ENCODE measurements at regions not wholly inside any gene's neighbourhood (a gene's known extent, or its start where the extent isn't known, plus 50 kb on each side); places are given as distances from the start of the nearest gene placed in this dataset.

DNA sequence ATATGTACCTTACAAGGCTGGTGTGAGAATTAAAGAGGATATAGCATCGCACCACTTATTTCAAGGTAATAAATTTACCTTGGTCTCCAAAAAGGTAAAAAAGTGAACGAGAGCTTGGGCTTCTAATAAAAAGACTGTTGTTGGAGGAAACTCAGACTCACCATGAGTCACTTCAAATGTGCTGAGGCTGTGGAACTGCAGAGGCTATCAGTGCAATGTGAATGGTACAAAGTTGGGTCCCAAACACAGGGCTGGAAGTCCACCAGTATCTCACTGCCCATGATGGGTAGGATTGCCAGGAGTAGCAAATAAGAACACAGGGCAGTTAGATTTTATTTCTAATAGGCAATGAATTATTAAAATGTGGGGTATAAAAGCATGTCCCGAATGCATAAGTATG, 200.6 kb downstream of the MAFB start:
- DNase-seq: no peak

DNA sequence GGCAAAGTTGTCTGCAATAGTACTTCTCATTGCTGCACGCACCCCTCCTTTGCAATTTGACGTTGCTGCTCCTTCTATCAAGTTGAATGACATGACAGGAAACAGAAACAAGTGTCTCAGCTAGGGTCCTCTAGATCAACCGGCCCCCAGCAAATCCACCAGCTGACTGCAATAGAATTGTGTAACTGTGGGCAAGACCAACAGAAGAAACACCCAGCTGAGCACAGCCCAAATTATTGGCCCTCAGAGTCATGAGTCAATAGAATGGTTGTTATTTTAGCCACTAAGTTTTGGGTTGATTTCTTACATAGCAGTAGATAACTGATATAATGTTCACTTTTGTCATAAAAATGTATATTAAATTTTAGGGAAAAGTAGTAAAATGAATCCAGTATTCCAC, 202.7 kb downstream of the MAFB start:
- DNase-seq: no peak

DNA sequence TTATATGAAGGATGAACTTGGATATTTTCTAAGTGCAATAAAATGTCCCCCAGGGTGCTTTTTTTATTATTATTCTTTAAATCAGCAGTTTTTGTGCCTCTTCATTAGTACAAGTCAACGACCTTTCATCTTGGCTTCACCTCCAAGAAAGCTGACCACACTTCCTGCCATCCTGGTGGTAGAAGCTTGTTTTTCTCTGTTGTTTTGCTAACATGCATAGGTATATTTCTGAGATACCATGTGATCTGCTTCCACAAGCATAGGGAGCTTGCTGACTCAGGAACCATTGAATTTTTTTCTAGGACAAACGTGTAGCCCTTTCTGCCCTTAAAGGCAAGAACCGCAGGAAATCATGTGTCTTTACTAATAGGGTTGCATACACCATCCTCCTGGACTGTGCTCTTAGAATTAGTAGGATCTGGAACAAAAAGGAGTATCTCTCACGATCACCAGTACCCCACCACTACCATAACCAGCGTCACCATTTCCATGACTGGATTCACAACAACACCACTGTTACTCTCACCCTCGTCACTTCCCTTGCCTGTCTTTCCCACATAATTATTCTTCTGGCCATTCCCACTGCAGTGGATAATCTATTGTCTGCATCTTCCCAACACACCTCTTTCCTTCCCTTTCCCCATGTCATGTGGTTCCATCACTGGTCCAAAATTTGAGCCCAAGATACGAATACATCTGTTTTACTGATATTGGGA, 207.1 kb downstream of the MAFB start:
- no peak for DNase-seq

- no peak for DNase-seq
These were observed 207.7 kb downstream of the MAFB start for GRCh38 chr20:40481337-40481736.

- DNase-seq: no peak
These were observed 211.2 kb downstream of the MAFB start for GRCh38 chr20:40477805-40478204.

DNA sequence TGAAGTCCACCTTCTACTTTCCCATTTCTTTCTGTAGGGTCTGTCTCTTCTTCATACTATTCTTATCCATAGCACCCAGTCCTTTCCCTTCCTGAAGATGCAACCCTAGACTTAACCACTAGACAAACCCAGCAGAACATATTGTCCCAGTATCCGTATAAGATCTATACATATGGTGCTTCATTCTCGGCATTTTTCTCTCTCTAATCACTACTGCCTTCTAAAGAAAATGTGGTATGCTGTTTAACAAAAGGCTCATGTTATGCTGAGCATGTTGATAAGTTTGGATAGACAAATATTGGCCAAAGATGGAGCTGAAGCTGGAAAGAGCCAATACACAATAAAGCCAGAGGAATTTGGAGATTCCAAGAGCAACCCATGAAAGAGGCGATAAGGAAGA, 212.6 kb downstream of the MAFB start:
- no peak for DNase-seq

GRCh38 chr20:40472905-40473304, 216.1 kb downstream of the MAFB start:
- no peak for DNase-seq

GRCh38 chr20:40471261-40471629, 217.8 kb downstream of the MAFB start:
- no peak for DNase-seq

DNA sequence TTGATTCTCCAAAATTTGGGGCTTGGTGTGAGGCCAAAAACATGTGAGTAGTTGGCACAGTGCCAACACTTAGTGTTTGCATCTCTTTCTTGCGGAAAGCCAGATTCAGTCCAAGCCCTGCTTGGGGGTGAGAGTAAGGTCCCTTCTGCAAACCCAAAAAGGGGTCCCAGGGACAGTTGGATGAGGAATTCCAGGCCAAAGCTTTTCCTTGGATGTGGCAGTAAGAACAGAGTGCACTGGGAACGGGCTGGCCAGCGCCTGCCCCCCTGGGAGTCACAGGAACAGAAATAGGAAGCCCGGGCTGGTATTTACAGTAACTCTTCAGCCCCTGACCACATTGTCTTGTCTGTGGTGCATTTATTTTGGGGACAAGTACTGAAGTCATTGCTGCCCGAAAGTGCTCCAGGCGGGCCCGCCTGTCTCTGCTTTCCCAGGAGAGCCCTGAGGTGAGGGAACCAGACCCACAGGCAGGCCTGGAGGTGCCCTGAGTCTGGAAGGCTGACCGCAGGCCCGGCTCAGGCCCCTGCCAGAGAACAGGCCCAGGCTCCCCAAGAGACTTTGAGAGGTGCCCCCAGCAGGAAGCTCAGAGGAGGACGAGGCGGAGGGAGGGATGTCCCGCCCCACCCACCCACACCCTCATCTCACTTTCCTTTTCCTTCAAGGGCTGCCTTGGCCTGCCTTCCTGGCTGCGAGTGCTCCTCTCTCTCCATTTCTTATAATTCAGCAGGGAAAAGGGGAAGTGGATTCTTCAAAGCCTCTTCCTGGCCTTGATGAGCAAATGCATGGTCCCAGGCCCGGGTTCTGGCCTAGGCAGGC, 218.4 kb downstream of the MAFB start:
- DNase-seq: no peak

- DNase-seq: no peak
These were observed 220.3 kb downstream of the MAFB start for GRCh38 chr20:40468759-40469158.

DNA sequence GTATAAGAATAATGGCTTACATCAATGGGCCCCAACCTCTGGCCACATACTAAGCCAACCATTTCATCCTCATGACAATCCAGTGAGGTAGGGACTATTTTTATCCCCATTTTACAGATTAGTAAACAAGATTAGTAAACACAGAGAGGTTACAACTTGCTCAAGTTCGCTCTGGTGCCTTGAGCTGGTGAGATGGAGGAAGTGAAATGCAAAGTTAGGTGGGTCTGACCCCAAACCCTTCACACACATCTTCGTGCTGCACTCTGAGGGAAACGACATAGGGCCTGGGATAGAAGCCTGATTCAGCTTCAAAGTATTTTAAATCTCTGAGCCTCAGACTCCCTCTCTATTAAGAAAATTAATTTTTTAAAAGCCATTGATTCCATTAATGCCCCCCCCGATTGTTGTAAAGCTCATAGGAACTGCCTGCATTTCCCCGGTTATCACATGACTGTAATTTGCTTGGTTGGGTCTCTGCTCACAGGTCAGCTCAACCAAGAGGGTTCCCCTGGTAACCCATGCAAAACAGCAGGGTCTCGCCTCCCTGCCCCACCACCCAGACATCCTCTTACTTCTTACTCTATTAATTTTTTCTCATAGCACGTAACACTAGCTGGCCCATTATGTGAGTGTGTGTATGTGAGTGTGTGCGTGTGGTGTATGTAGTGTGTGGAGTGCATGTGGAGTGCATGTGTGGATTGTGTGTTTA, 221.2 kb downstream of the MAFB start:
- DNase-seq: no peak

- DNase-seq: no peak
These were observed 222.0 kb downstream of the MAFB start for GRCh38 chr20:40467067-40467466.

DNA sequence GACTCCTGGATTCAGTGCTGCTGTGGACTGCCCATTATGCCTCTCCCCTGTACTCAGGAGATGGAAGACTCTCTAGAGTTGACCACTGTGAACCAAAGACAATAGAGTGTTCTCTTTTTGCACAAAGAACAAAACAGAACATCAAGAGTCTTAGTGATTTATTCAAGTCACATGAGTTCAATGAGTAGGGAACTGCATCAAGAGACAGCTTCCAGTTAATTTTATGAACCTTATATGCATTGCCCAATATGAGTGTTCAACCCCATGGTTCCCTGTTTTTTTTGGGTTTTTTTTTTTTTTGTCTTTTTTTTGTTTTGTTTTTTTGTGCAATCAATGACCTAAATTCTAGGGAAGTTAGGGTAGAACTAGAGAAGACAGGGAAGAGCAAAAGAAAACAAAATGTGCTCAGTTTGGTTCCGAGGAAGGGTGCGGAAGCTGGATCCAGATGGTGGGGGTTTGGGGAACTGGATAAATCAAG, 224.3 kb downstream of the MAFB start:
- DNase-seq: no peak

DNA sequence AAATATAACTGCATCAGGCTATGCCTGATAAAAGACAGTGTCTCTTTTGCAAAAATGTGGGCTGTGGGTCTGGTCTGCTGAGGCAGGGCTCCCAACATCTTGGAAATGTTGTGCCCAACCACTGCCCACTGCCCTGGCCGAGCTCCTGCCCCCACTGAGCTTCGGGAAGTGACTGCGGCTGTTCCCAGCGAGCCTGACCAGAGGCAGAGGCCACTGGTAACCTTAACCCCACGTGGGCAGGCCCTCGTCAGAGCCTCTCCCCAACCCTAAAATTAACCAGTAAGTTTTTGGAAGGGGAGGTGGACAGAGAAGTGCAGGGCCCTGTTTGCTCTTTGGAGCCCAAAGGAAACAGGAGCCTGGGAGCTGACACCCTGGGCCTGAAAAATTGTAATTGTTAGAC, 225.9 kb downstream of the MAFB start:
- DNase-seq: no peak

- DNase-seq: no peak
These were observed 226.5 kb downstream of the MAFB start for GRCh38 chr20:40462566-40462965.

- no peak for DNase-seq
These were observed 229.7 kb downstream of the MAFB start for GRCh38 chr20:40459299-40459698.

GRCh38 chr20:40457404-40457803, 231.6 kb downstream of the MAFB start:
- no peak for DNase-seq

GRCh38 chr20:40452758-40453157, 236.3 kb downstream of the MAFB start:
- no peak for DNase-seq

GRCh38 chr20:40451552-40451951, 237.5 kb downstream of the MAFB start:
- no peak for DNase-seq

DNA sequence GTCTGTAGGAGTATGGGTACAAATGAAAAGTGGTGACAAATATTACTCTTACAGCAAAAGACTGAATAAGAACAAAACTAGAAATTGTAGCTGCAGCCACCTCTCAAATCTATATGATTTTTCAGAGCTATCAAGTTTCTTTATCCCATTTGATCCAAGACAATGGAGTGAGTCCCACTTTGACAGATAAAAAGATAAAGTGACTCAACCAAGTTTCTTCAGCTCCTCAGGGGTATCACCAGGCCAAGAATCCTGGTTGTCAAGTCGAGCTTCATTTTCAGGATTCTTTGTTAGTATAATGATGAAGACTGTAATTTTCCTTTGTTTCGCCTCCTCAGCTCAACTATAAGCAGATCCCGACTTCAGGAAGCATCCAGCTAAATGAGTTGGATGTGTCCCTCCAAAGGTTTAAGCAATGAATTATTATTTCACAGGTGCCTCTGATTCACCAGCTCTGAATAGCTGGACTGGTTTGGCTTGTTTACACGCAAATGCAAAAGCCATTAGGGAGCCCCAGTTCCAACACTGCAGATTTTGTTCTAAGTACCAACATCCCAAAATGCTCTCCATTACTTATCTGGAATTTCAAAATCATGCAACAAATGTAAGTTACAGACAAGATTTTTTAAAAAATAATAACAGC, 238.9 kb downstream of the MAFB start:
- no peak for DNase-seq

GRCh38 chr20:40449144-40449690, 239.8 kb downstream of the MAFB start:
- DNase-seq: no peak

GRCh38 chr20:40446888-40447287, 242.1 kb downstream of the MAFB start:
- DNase-seq: no peak

DNA sequence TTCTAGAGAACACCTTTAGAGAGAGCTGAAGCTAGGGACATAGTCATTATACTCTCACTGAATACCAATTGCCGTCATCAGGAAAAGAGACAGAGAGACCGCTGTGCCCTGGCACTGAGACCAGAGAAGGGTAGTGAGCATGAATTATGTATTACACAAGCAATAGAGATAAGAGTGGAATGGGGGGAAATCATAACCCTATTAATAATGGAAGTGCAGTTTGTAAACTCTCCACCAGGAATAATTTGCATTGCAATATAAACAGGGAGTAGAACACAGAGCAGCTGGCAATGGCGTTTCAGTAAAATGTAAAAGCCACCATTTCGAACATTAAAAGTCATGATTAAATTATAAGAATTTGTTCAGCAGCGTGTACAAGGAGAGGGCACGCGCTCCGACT, 244.5 kb downstream of the MAFB start:
- no peak for DNase-seq

Measured in kidney glomerular epithelial cell (primary cell).